PC-3 (cell line): ENCODE measurements at regions not wholly inside any gene's neighbourhood (a gene's known extent, or its start where the extent isn't known, plus 50 kb on each side); places are given as distances from the start of the nearest gene placed in this dataset.

Experiments used
- ATAC-seq: fragments of 200-7000 bp; cut with Tn5 transposase; 2 replicates; pipeline ENCODE4 v1.9.1; 2020; ENCODE audit warnings: mild to moderate bottlenecking, moderate library complexity
- BruUV-seq: library from RNA; stranded (reverse); fragments of 400-500 nt; replicated peaks from 2 replicates; lab custom pipeline; 2021; lab: Mats Ljungman, UMichigan
- CTCF ChIA-PET: fragments of 300-600 bp; sonication (Branson Sonifier 250); formaldehyde crosslinking; loops from one replicate; lab custom pipeline; 2022; ENCODE audit warnings: antibody characterized with exemption; lab: Charles Lee
- POLR2A ChIA-PET: fragments of 300-600 bp; sonication (Branson Sonifier 250); formaldehyde crosslinking; loops from one replicate; lab custom pipeline; 2022; ENCODE audit warnings: antibody characterized with exemption; ENCODE audit not compliant: unreplicated experiment; lab: Charles Lee
- DNase-seq: peaks from one replicate; pipeline ENCODE4 v3.0.0-alpha.2; 2015
- H2AFZ ChIP-seq: fragments of 300-600 bp; sonication (generic); 2 replicates; pipeline ENCODE4 v1.6.0; 2016; ENCODE audit warnings: antibody characterized with exemption, low read length
- H3F3A ChIP-seq: fragments of 300-600 bp; sonication (generic); one replicate; pipeline ENCODE4 v1.6.0; 2017; ENCODE audit warnings: antibody characterized with exemption, low read length, control low read depth, mild to moderate bottlenecking; ENCODE audit not compliant: unreplicated experiment
- H3K27ac ChIP-seq: fragments of 300-600 bp; sonication (generic); 2 replicates; pipeline ENCODE4 v1.5.1; 2016; ENCODE audit warnings: mild to moderate bottlenecking, low read length
- H3K27me3 ChIP-seq: fragments of 300-600 bp; sonication (generic); 2 replicates; pipeline ENCODE4 v1.6.1; 2016; ENCODE audit warnings: low read length, mixed read lengths
- H3K36me3 ChIP-seq: fragments of 300-600 bp; sonication (generic); 2 replicates; pipeline ENCODE4 v1.6.1; 2016; ENCODE audit warnings: low read depth, mixed run types, low read length, mixed read lengths
- H3K4me1 ChIP-seq: fragments of 300-600 bp; sonication (generic); 2 replicates; pipeline ENCODE4 v1.5.1; 2016; ENCODE audit warnings: low read length; ENCODE audit not compliant: insufficient read depth
- H3K4me2 ChIP-seq: fragments of 300-600 bp; sonication (generic); 2 replicates; pipeline ENCODE4 v1.6.0; 2016; ENCODE audit warnings: low read length
- H3K4me3 ChIP-seq: fragments of 300-600 bp; sonication (generic); 2 replicates; pipeline ENCODE4 v1.5.1; 2016; ENCODE audit warnings: mild to moderate bottlenecking, low read length, mixed read lengths
- H3K79me2 ChIP-seq: fragments of 300-600 bp; sonication (generic); 2 replicates; pipeline ENCODE4 v1.6.1; 2017; ENCODE audit warnings: low read length, mixed read lengths
- H3K9ac ChIP-seq: fragments of 300-600 bp; sonication (generic); 2 replicates; pipeline ENCODE4 v1.6.0; 2016; ENCODE audit warnings: mild to moderate bottlenecking, low read length
- H3K9me2 ChIP-seq: fragments of 300-600 bp; sonication (generic); replicated peaks from 2 replicates; pipeline ENCODE4 v1.6.1; 2016; ENCODE audit warnings: mixed run types, low read length, mixed read lengths
- H3K9me3 ChIP-seq: fragments of 300-600 bp; sonication (generic); 2 replicates; pipeline ENCODE4 v1.6.1; 2016; ENCODE audit warnings: low read length, mixed read lengths
- H4K20me1 ChIP-seq: fragments of 300-600 bp; sonication (generic); 2 replicates; pipeline ENCODE4 v1.6.1; 2016; ENCODE audit warnings: low read length, mixed read lengths
- CTCF ChIP-seq: fragments of 300-600 bp; sonication (generic); conservative IDR thresholded peaks from 2 replicates; pipeline ENCODE4 v1.5.1; 2017; ENCODE audit warnings: antibody characterized with exemption, low read depth, mild to moderate bottlenecking, low read length
- EZH2 ChIP-seq: fragments of 300-600 bp; sonication (generic); IDR thresholded peaks from one replicate; pipeline ENCODE4 v1.6.1; 2017; ENCODE audit warnings: antibody characterized with exemption, mild to moderate bottlenecking, low read length; ENCODE audit not compliant: unreplicated experiment
- EZH2phosphoT487 ChIP-seq: fragments of 300-600 bp; sonication (generic); IDR thresholded peaks from 2 replicates; pipeline ENCODE4 v1.6.1; 2018; ENCODE audit warnings: mild to moderate bottlenecking, antibody characterized with exemption, low read length, borderline replicate concordance
- intact Hi-C: fragments of 100-400 bp; cut with micrococcal nuclease; formaldehyde crosslinking; loops from 2 replicates; pipeline ENCODE4 v1.9.0; 2023

GRCh38 chr5:174414315-174414710 is 310.1 kb upstream of the MSX2 start:
- POLR2A ChIA-PET = no interaction called here
- intact Hi-C loops = no loop called here
- Histone ChIP-seq H3K9me3 (no peaks in the 10 kb centered on the region), H3K9ac (no peak overlapping the region), H2AFZ (peak overlapping the region; percentile 43; the same call in 1 of the 2 replicates), H3K79me2 (no peaks in the 10 kb centered on the region), H3K4me1 (peaks cover 12% of the 10 kb centered on the region; the same call in 1 of the 2 replicates), H3F3A (no peaks in the 10 kb centered on the region), H4K20me1 (no peaks in the 10 kb centered on the region), H3K4me2 (peak overlapping the region; percentile 57; the same call in 1 of the 2 replicates), H3K9me2 (no peaks in the 10 kb centered on the region), H3K4me3 (no peak overlapping the region), H3K27ac (peak overlapping the region; percentile 53; the same call in 1 of the 2 replicates), H3K36me3 (no peaks in the 10 kb centered on the region), H3K27me3 (no peaks in the 10 kb centered on the region)
- CTCF ChIA-PET = no interaction called here
- BruUV-seq = no TSS peak
- DNase-seq (no peak), ATAC-seq (no peak)
- TF ChIP-seq EZH2 (no peak), CTCF (no peak), EZH2phosphoT487 (no peak)

- POLR2A ChIA-PET = no interaction called here
- Histone ChIP-seq H3F3A (no peaks in the 10 kb centered on the region), H3K36me3 (no peaks in the 10 kb centered on the region), H3K4me1 (peaks cover 5% of the 10 kb centered on the region; the same call in 1 of the 2 replicates), H3K9me3 (no peaks in the 10 kb centered on the region), H3K27ac (no peak overlapping the region), H3K27me3 (no peaks in the 10 kb centered on the region), H3K4me3 (peak overlapping the region; percentile 65), H3K9me2 (no peaks in the 10 kb centered on the region), H3K79me2 (no peaks in the 10 kb centered on the region), H2AFZ (peak overlapping the region; percentile 71), H4K20me1 (no peaks in the 10 kb centered on the region), H3K4me2 (peak overlapping the region; percentile 89), H3K9ac (no peak overlapping the region)
- intact Hi-C loops = loop anchor here (1.0 to 5.0 kb wide), 3 partner anchors 318 to 518 kb away; no protein-coding TSS in a partner anchor
- no peak for TF ChIP-seq EZH2
- TF ChIP-seq CTCF = no peak
- TF ChIP-seq EZH2phosphoT487 = no peak
- CTCF ChIA-PET = interaction anchor here (0.6 to 1.0 kb wide), 3 partner anchors 320 to 375 kb away, joined by 3 to 4 read pairs (median 3); no protein-coding TSS in a partner anchor
- DNase-seq = no peak
- peak; percentile 58 for ATAC-seq
- no TSS peak for BruUV-seq
Observed at GRCh38 chr5:174418809-174419539, 305.4 kb upstream of the MSX2 start.
